ENCODE measurements at regions not wholly inside any gene's neighbourhood (a gene's known extent, or its start where the extent isn't known, plus 50 kb on each side); places are given as distances from the start of the nearest gene placed in this dataset.

GRCh38 chr22:22079404-22080148, 97.0 kb upstream of the TOP3B start:
- H3K27ac ChIP-seq (ENCODE audit: low read depth, low read length): no peak overlapping the region
- no peak overlapping the region for H3K56ac ChIP-seq (replicated peaks; ENCODE audit: insufficient read length, low read depth, low read length)
- no peak overlapping the region for H4K8ac ChIP-seq (ENCODE audit: extremely low read depth, insufficient read depth, low read length)
- TF ChIP-seq TBP (IDR thresholded peaks at IDR 0.05; ENCODE audit: low read depth, low read length) (no peak), RNF2 (IDR thresholded peaks at IDR 0.05; ENCODE audit: borderline replicate concordance, low read depth, low read length, missing control alignments, poor library complexity, severe bottlenecking) (no peak), ATF3 (IDR thresholded peaks at IDR 0.05; ENCODE audit: insufficient read depth, low read depth, low read length) (no peak), CTCF (IDR thresholded peaks at IDR 0.05; ENCODE audit: control extremely low read depth in 1 of 3, insufficient read depth in 1 of 3, low read depth in 1 of 3, low read length in 3 of 3) (no peak), GABPA (IDR thresholded peaks at IDR 0.05; ENCODE audit: borderline replicate concordance, insufficient read depth, low read length) (no peak)
- H3K36me3 ChIP-seq (ENCODE audit: control insufficient read depth in 2 of 4, insufficient read depth in 4 of 4, low read length in 3 of 4): no peaks in the 10 kb centered on the region
- no peak overlapping the region for H4K5ac ChIP-seq (ENCODE audit: insufficient read length, low read depth, low read length)
- H2AFZ ChIP-seq (ENCODE audit: low read length): no peak overlapping the region
- WGBS, 2 experiments (ENCODE audit: extremely low coverage in 1 of 2, insufficient coverage in 1 of 2, insufficient read length in 1 of 2, insufficient replicate concordance in 2 of 2, low coverage in 1 of 2, low lambda C conversion rate in 2 of 2, missing lambda C conversion rate in 1 of 2): 71% methylated on average over 6 of the region's 6 CpGs; no CpG with 5 or more reads in 1 of the 2 experiments
- ChIA-PET POLR2A (ENCODE audit: partially characterized antibody) (no interaction called here), CTCF (ENCODE audit: partially characterized antibody) (interaction anchor here (0.6 to 2.6 kb wide), 2 partner anchors 122 to 729 kb away, joined by 4 to 6 read pairs; no protein-coding TSS in a partner anchor)
- H2BK120ac ChIP-seq (replicated peaks; ENCODE audit: low read depth, low read length): no peak overlapping the region
- H3K4me2 ChIP-seq (ENCODE audit: insufficient read depth in 1 of 2, low read depth in 2 of 2, low read length in 2 of 2): no peak overlapping the region
- H3K9ac ChIP-seq (replicated peaks in 1 of 4; ENCODE audit: extremely low read depth in 1 of 4, low read depth in 3 of 4, low read length in 3 of 4): no peak overlapping the region
- no peaks in the 10 kb centered on the region for H3K23me2 ChIP-seq (ENCODE audit: low read depth, low read length)
- no peak overlapping the region for H2BK20ac ChIP-seq (ENCODE audit: low read length)
- H3K27me3 ChIP-seq (replicated peaks in 1 of 4; ENCODE audit: control insufficient read depth in 3 of 4, extremely low read depth in 1 of 4, insufficient read depth in 3 of 4, low read length in 3 of 4): peaks cover 78 to 100% (median 95%) of the 10 kb centered on the region in 4 experiments
- H4K20me1 ChIP-seq (replicated peaks in 1 of 2; ENCODE audit: control insufficient read depth in 1 of 2, insufficient read depth in 2 of 2, low read length in 2 of 2): peaks cover 0 to 2% of the 10 kb centered on the region in 2 experiments
- no peak overlapping the region for H3K4me3 ChIP-seq (ENCODE audit: extremely low read depth in 1 of 4, insufficient read depth in 2 of 4, low read depth in 3 of 4, low read length in 4 of 4)
- H3K9me3 ChIP-seq (ENCODE audit: insufficient read depth in 2 of 2, low read depth in 1 of 2, low read length in 1 of 2): no peaks in the 10 kb centered on the region
- DNase-seq (ENCODE audit: low read depth in 1 of 2, low spot score in 2 of 2) (no peak), FAIRE-seq (no peak)
- no peak overlapping the region for H2BK12ac ChIP-seq (ENCODE audit: low read depth, low read length)
- no peaks in the 10 kb centered on the region for H3K79me2 ChIP-seq (ENCODE audit: control insufficient read depth in 1 of 2, insufficient read depth in 2 of 2, low read length in 2 of 2)
- no peaks in the 10 kb centered on the region for H3K4me1 ChIP-seq (replicated peaks in 1 of 4; ENCODE audit: control insufficient read depth in 3 of 4, insufficient read depth in 4 of 4, low read length in 3 of 4)
- no peak overlapping the region for H2BK15ac ChIP-seq (ENCODE audit: low read length)
- no peak overlapping the region for H3K23ac ChIP-seq (ENCODE audit: insufficient read length)
- no peak overlapping the region for H3K14ac ChIP-seq (ENCODE audit: insufficient read length)
- no peak overlapping the region for H3K4ac ChIP-seq (replicated peaks; ENCODE audit: insufficient read length, low read depth, low read length)
- no peak overlapping the region for H2AK5ac ChIP-seq (ENCODE audit: low read depth, low read length)
- H2BK5ac ChIP-seq (ENCODE audit: low read depth, low read length): no peak overlapping the region
- no peaks in the 10 kb centered on the region for H3K79me1 ChIP-seq (ENCODE audit: low read depth, low read length)
- no peak overlapping the region for H4K91ac ChIP-seq (replicated peaks; ENCODE audit: insufficient read length, low read length)
- no peak overlapping the region for H3K18ac ChIP-seq (ENCODE audit: extremely low read depth, low read length)
